ENCODE measurements at regions not wholly inside any gene's neighbourhood (a gene's known extent, or its start where the extent isn't known, plus 50 kb on each side); places are given as distances from the start of the nearest gene placed in this dataset.

DNA sequence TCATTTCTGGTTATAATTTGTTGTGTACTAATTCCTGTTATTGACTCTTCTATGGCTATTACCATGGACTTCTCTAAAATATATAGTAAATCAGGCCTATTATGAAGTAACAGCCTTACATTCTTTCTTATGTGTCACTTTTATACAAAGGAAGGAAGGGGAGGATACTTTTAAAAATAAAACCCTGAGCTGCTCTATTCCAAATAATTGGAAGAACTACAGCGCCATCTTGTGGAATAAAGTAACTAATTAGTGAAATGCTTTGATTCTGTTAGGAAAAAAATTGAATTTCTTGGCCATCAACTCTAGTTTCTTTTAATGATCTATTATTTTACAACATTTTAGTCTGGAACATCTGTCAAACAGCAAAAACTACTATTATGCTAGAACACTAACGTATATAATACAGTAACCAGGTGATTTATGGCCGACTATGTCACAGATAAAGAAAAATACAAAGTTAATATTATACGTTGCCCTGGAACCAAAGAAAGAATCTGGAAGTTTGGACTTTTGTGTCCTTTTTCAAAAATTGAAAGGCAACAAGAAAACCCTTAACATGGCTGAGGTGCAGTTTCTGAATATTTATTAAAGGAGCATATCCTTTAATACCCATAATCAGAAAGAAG is 55.0 kb upstream of the NELL2 start:
- TF ChIP-seq, protein P1, sequence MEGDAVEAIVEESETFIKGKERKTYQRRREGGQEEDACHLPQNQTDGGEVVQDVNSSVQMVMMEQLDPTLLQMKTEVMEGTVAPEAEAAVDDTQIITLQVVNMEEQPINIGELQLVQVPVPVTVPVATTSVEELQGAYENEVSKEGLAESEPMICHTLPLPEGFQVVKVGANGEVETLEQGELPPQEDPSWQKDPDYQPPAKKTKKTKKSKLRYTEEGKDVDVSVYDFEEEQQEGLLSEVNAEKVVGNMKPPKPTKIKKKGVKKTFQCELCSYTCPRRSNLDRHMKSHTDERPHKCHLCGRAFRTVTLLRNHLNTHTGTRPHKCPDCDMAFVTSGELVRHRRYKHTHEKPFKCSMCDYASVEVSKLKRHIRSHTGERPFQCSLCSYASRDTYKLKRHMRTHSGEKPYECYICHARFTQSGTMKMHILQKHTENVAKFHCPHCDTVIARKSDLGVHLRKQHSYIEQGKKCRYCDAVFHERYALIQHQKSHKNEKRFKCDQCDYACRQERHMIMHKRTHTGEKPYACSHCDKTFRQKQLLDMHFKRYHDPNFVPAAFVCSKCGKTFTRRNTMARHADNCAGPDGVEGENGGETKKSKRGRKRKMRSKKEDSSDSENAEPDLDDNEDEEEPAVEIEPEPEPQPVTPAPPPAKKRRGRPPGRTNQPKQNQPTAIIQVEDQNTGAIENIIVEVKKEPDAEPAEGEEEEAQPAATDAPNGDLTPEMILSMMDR (IDR thresholded peaks at IDR 0.05; ENCODE audit: insufficient read depth, low read depth, low read length), result peak; percentile 44
- POLR2A ChIA-PET, result interaction anchor here (0.7 kb wide), 1 partner anchor 990 kb away, joined by 3 read pairs; no protein-coding TSS in a partner anchor
- no peaks in the 10 kb centered on the region for H3K27me3 ChIP-seq (ENCODE audit: control insufficient read depth, insufficient read depth, low read length)
- CTCF ChIA-PET, result interaction anchor here (0.7 to 2.9 kb wide), 13 partner anchors 8 to 1016 kb away, joined by 3 to 12 read pairs (median 4); no protein-coding TSS in a partner anchor
- no peak overlapping the region for H3K4me3 ChIP-seq (ENCODE audit: low read depth, low read length)
- peak; percentile 5 for DNase-seq (ENCODE audit: low read depth)
- H3K36me3 ChIP-seq (ENCODE audit: control insufficient read depth, insufficient read depth, low read length), result no peaks in the 10 kb centered on the region

DNA sequence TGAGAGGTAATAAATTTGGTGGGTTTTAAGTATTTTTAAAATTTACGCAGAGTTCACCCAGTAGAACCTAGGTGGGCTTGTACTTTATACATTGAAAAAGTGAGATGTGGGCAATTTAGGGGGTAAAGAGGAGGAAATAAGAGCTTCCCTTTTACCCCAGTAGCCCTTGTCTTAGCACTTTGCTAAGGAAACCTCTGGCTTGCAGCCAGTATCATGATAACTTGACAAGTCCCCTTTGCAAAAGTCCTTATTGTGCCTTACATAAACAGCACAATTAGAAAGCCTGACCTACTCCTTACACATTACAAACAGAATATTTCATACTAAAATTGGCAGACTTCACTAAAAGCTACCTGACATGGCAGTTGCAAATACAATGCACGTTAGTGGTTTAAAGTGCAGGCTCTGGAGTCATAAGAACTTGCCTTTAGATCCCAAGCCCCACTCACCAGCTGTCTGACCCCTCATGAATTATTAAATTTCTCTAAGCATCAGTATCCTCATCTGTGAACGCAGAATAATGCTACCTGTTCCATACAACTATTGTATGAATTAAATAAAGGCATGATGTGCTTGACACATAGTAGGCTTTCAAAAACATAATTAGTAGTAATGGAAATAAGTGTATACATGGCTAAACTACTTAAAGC is 53.2 kb upstream of the NELL2 start:
- POLR2A ChIA-PET, result no interaction called here

More for the DNA sequence above, 53.2 kb upstream of the NELL2 start:
- TF ChIP-seq, protein P1 (IDR thresholded peaks at IDR 0.05; ENCODE audit: insufficient read depth, low read depth, low read length), result no peak
- H3K4me3 ChIP-seq (ENCODE audit: low read depth, low read length), result no peak overlapping the region
- no peaks in the 10 kb centered on the region for H3K27me3 ChIP-seq (ENCODE audit: control insufficient read depth, insufficient read depth, low read length)
- CTCF ChIA-PET, result interaction anchor here (2.9 kb wide), 1 partner anchor 915 kb away, joined by 12 read pairs; no protein-coding TSS in a partner anchor
- DNase-seq (ENCODE audit: low read depth), result no peak
- no peaks in the 10 kb centered on the region for H3K36me3 ChIP-seq (ENCODE audit: control insufficient read depth, insufficient read depth, low read length)

Data from BJ (cell line).